Breast epithelium (tissue), 3 donors: ENCODE measurements at regions not wholly inside any gene's neighbourhood (a gene's known extent, or its start where the extent isn't known, plus 50 kb on each side); places are given as distances from the start of the nearest gene placed in this dataset.
"Not testable (repeated sequence)": the region's sequence is repeated elsewhere in the genome, so short reads cannot be mapped to it uniquely, and the experiment has no call there.

Source experiments
- CTCF ChIP-seq, 3 donors: fragments of 450-650 bp; IDR thresholded peaks; one replicate each; pipeline ENCODE4 v1.5.1; 2016 to 2017; ENCODE audit warnings: antibody characterized with exemption in 3 of 3, mild to moderate bottlenecking in 3 of 3, moderate library complexity in 3 of 3
- POLR2A ChIP-seq: fragments of 450-650 bp; IDR thresholded peaks from one replicate; pipeline ENCODE4 v1.6.1; 2016; ENCODE audit warnings: antibody characterized with exemption, mild to moderate bottlenecking, moderate library complexity
- POLR2AphosphoS5 ChIP-seq, 3 donors: sonication (generic); formaldehyde crosslinking; IDR thresholded peaks; one replicate each; pipeline ENCODE4 v1.6.1; 2017; ENCODE audit warnings: antibody characterized with exemption in 3 of 3

GRCh38 chr1:4078091-4078962, 178.3 kb upstream of the C1orf174 start:
- TF ChIP-seq CTCF (IDR thresholded peaks at IDR 0.05); POLR2AphosphoS5 (IDR thresholded peaks at IDR 0.05); POLR2A: not testable (repeated sequence)
